ENCODE measurements at regions not wholly inside any gene's neighbourhood (a gene's known extent, or its start where the extent isn't known, plus 50 kb on each side); places are given as distances from the start of the nearest gene placed in this dataset.

GRCh38 chr3:118573912-118574311 is 460.7 kb downstream of the IGSF11 start:
- H3K4me1 ChIP-seq = peaks cover 0 to 20% (median 0%) of the 10 kb centered on the region in 3 donors
- no peak for DNase-seq
- peaks cover 0 to 4% (median 0%) of the 10 kb centered on the region in 3 donors for H3K9me3 ChIP-seq
- intact Hi-C loops (cut with DNase I) = no loop called here
- TF ChIP-seq POLR2A (IDR thresholded peaks at IDR 0.05) = no peak
- TF ChIP-seq CTCF (IDR thresholded peaks at IDR 0.05) = no peak
- H3K27me3 ChIP-seq = no peaks in the 10 kb centered on the region
- H3K27ac ChIP-seq = no peak overlapping the region
- no peaks in the 10 kb centered on the region for H3K36me3 ChIP-seq
- H3K4me3 ChIP-seq = no peak overlapping the region
- WGBS, 2 donors = 38 to 63% methylated on average over 2 of the region's 2 CpGs

GRCh38 chr3:118577055-118577777 is 457.4 kb downstream of the IGSF11 start:
- TF ChIP-seq POLR2A (IDR thresholded peaks at IDR 0.05) = no peak
- no peak for TF ChIP-seq CTCF (IDR thresholded peaks at IDR 0.05)
- Histone ChIP-seq H3K27ac (peak overlapping the region in 1 of 4 donors; percentile 63), H3K36me3 (no peaks in the 10 kb centered on the region), H3K4me3 (no peak overlapping the region), H3K9me3 (no peaks in the 10 kb centered on the region), H3K27me3 (no peaks in the 10 kb centered on the region), H3K4me1 (peaks cover 0 to 20% (median 0%) of the 10 kb centered on the region in 3 donors)
- intact Hi-C loops (cut with DNase I) = no loop called here
- 48 to 59% methylated on average over 3 of the region's 3 CpGs for WGBS, 2 donors
- DNase-seq = no peak

GRCh38 chr3:118578559-118578958 is 456.1 kb downstream of the IGSF11 start:
- Histone ChIP-seq H3K4me3 (no peak overlapping the region), H3K36me3 (no peaks in the 10 kb centered on the region), H3K4me1 (peaks cover 0 to 20% (median 0%) of the 10 kb centered on the region in 3 donors), H3K9me3 (no peaks in the 10 kb centered on the region), H3K27me3 (no peaks in the 10 kb centered on the region), H3K27ac (peak overlapping the region in 1 of 4 donors; percentile 63)
- 71 to 79% methylated on average over 3 to 6 of the region's 6 CpGs for WGBS, 2 donors
- TF ChIP-seq CTCF (IDR thresholded peaks at IDR 0.05) (no peak), POLR2A (IDR thresholded peaks at IDR 0.05) (no peak)
- intact Hi-C loops (cut with DNase I) = no loop called here
- DNase-seq = no peak

- Histone ChIP-seq H3K27ac (no peak overlapping the region), H3K9me3 (no peaks in the 10 kb centered on the region), H3K27me3 (no peaks in the 10 kb centered on the region), H3K4me3 (no peak overlapping the region), H3K4me1 (no peaks in the 10 kb centered on the region), H3K36me3 (no peaks in the 10 kb centered on the region)
- 40 to 64% methylated on average over 2 of the region's 2 CpGs for WGBS, 2 donors
- no peak for DNase-seq
- intact Hi-C loops (cut with DNase I) = no loop called here
- TF ChIP-seq POLR2A (IDR thresholded peaks at IDR 0.05) (no peak), CTCF (IDR thresholded peaks at IDR 0.05) (no peak)
Measured at GRCh38 chr3:118587037-118587741, 447.5 kb downstream of the IGSF11 start.

GRCh38 chr3:118587847-118588246 is 446.8 kb downstream of the IGSF11 start:
- Histone ChIP-seq H3K9me3 (peaks cover 0 to 5% (median 0%) of the 10 kb centered on the region in 3 donors), H3K36me3 (no peaks in the 10 kb centered on the region), H3K27ac (no peak overlapping the region), H3K27me3 (no peaks in the 10 kb centered on the region), H3K4me3 (no peak overlapping the region), H3K4me1 (no peaks in the 10 kb centered on the region)
- intact Hi-C loops (cut with DNase I) = no loop called here
- no peak for TF ChIP-seq CTCF (IDR thresholded peaks at IDR 0.05)
- TF ChIP-seq POLR2A (IDR thresholded peaks at IDR 0.05) = no peak
- no peak for DNase-seq
